ENCODE measurements at regions not wholly inside any gene's neighbourhood (a gene's known extent, or its start where the extent isn't known, plus 50 kb on each side); places are given as distances from the start of the nearest gene placed in this dataset.

DNA sequence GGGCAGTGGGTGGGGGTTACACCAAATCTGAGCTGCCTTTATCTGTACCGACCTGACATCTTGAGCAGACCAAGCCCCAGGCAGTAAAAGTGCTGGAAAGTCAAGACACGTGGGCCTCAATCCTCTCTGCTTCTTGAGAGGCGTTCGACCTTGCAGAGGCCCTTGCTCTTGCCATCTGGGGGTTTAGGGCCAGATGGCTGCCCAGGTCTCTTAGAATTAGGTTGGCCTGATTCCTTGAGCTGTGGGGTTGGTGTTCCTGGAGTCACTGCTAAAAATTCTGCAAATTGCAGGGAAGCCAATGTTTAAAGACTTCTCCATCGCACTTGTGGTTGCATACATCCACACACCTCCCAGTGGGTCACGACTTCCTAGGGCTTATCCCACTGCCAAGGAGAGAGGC lies 238.2 kb upstream of the ASIC2 start:
- no peaks in the 10 kb centered on the region for H3K4me1 Mint-ChIP-seq (ENCODE audit: low read depth)
- H3K36me3 Mint-ChIP-seq (ENCODE audit: insufficient read depth in 2 of 2): peaks cover 0 to 4% of the 10 kb centered on the region in 2 donors
- no peak for DNase-seq
- no peaks in the 10 kb centered on the region for H3K27me3 Mint-ChIP-seq (ENCODE audit: low read depth)
- H3K27ac Mint-ChIP-seq: no peak overlapping the region
- H3K4me3 Mint-ChIP-seq: no peak overlapping the region
- peaks cover 0 to 4% of the 10 kb centered on the region in 2 donors for H3K9me3 Mint-ChIP-seq
- ATAC-seq (replicated peaks in 1 of 2): no peak

GRCh38 chr17:33534087-33534486 lies 241.0 kb upstream of the ASIC2 start:
- no peak overlapping the region for H3K27ac Mint-ChIP-seq
- peaks cover 7% of the 10 kb centered on the region for H3K27me3 Mint-ChIP-seq (ENCODE audit: low read depth)
- no peaks in the 10 kb centered on the region for H3K36me3 Mint-ChIP-seq (ENCODE audit: insufficient read depth in 2 of 2)
- H3K9me3 Mint-ChIP-seq: no peaks in the 10 kb centered on the region
- DNase-seq (no peak), ATAC-seq (replicated peaks in 1 of 2) (no peak)
- H3K4me1 Mint-ChIP-seq (ENCODE audit: low read depth): no peaks in the 10 kb centered on the region
- H3K4me3 Mint-ChIP-seq: no peak overlapping the region

DNA sequence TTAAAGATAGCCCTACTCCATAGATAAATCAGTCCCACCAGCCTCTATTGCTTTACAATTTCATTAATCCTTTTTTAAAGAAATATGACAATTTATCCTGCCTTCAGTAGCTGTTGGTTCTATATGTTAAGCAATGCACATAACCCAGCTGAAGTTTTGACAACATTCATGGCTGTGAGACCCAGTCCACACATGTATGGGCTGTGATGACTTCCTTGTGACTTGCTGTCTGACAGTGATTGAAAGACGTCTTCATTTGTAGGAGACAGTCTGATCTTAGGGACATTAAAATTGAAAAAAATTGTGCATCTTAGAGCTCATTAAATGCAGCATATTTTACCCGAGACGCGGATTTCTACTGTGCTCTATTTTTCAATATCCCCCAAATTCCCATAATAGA lies 252.0 kb upstream of the ASIC2 start:
- ATAC-seq (replicated peaks in 1 of 2): no peak
- no peak overlapping the region for H3K4me3 Mint-ChIP-seq
- no peaks in the 10 kb centered on the region for H3K36me3 Mint-ChIP-seq (ENCODE audit: insufficient read depth in 2 of 2)
- no peak for DNase-seq
- no peak overlapping the region for H3K27ac Mint-ChIP-seq
- H3K27me3 Mint-ChIP-seq (ENCODE audit: low read depth): no peaks in the 10 kb centered on the region
- no peaks in the 10 kb centered on the region for H3K4me1 Mint-ChIP-seq (ENCODE audit: low read depth)
- peaks cover 1 to 2% of the 10 kb centered on the region in 2 donors for H3K9me3 Mint-ChIP-seq

DNA sequence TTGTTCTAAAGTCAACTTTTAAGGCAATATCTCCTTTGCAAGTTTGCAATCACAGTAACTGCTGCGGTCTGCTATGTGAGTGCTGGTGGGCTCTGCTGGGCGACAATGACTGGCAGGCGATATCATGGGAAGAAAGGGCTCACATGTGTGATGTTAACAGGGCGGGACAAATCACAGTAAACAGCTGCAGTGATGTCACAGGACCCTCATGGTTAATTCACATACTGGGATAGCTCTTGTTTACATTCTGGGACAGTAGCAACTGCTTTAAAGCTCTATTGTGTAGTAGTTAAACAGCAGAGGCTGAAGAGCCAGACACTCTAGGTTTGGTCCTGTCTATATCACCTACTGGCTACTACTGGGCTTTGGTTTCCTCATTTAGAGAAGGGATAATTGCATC lies 257.2 kb upstream of the ASIC2 start:
- Mint-ChIP-seq H3K4me1 (ENCODE audit: low read depth) (no peaks in the 10 kb centered on the region), H3K27ac (no peak overlapping the region), H3K4me3 (no peak overlapping the region), H3K9me3 (peaks cover 0 to 1% of the 10 kb centered on the region in 2 donors), H3K36me3 (ENCODE audit: insufficient read depth in 2 of 2) (no peaks in the 10 kb centered on the region), H3K27me3 (ENCODE audit: low read depth) (no peaks in the 10 kb centered on the region)
- DNase-seq (no peak), ATAC-seq (replicated peaks in 1 of 2) (no peak)

DNA sequence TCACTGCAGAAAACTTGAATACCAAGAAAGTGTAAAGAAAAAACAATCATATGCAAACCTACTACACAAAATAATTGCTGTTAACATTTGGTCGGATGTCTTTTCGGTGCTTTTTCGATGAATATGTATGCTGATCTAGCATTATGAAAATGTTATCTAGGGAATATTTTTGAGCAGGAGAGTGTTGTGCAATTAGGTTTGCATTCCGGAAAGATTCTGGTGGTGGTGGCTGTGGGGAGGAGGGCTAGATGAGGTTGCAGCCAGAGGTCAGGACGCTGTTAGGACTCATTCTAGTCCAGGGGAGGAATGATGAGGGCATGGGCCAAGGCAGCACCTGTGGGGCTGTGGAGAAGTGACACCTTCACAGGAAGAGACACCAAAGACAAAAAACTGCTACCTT lies 258.0 kb upstream of the ASIC2 start:
- H3K9me3 Mint-ChIP-seq: peaks cover 0 to 1% of the 10 kb centered on the region in 2 donors

GRCh38 chr17:33551911-33552310 lies 258.8 kb upstream of the ASIC2 start:
- Mint-ChIP-seq H3K4me3 (no peak overlapping the region), H3K4me1 (ENCODE audit: low read depth) (no peaks in the 10 kb centered on the region), H3K9me3 (peaks cover 0 to 1% of the 10 kb centered on the region in 2 donors), H3K27me3 (ENCODE audit: low read depth) (no peaks in the 10 kb centered on the region), H3K27ac (no peak overlapping the region), H3K36me3 (ENCODE audit: insufficient read depth in 2 of 2) (no peaks in the 10 kb centered on the region)
- ATAC-seq (replicated peaks in 1 of 2): no peak
- DNase-seq: no peak

More for the DNA sequence above, 258.0 kb upstream of the ASIC2 start:
- no peak overlapping the region for H3K4me3 Mint-ChIP-seq
- no peaks in the 10 kb centered on the region for H3K36me3 Mint-ChIP-seq (ENCODE audit: insufficient read depth in 2 of 2)
- no peaks in the 10 kb centered on the region for H3K4me1 Mint-ChIP-seq (ENCODE audit: low read depth)
- no peak for DNase-seq
- no peak overlapping the region for H3K27ac Mint-ChIP-seq
- no peak for ATAC-seq (replicated peaks in 1 of 2)
- H3K27me3 Mint-ChIP-seq (ENCODE audit: low read depth): no peaks in the 10 kb centered on the region

GRCh38 chr17:33560165-33560564 lies 267.1 kb upstream of the ASIC2 start:
- H3K27ac Mint-ChIP-seq: no peak overlapping the region
- H3K36me3 Mint-ChIP-seq (ENCODE audit: insufficient read depth in 2 of 2): no peaks in the 10 kb centered on the region
- peaks cover 2 to 4% of the 10 kb centered on the region in 2 donors for H3K9me3 Mint-ChIP-seq
- no peak overlapping the region for H3K4me3 Mint-ChIP-seq
- no peak for ATAC-seq (replicated peaks in 1 of 2)
- H3K27me3 Mint-ChIP-seq (ENCODE audit: low read depth): no peaks in the 10 kb centered on the region
- no peaks in the 10 kb centered on the region for H3K4me1 Mint-ChIP-seq (ENCODE audit: low read depth)
- no peak for DNase-seq

DNA sequence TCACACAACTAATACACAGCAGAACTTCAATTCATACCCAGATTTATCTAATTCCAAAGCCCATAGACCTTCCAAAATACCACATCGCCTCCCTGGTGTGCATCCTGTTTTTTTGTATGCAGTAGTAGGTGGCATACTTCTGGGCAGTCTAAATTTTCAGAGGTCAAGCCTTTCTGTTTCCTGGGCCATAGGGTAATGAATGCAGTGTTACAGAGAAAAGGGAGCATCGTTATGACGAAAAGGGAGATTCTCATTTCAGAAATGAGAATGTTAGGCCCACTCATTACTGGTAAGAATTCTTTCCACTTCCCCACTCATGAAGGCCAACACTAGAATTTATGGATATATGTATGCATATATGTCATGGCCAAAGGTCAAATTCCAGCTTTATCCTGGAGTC lies 267.8 kb upstream of the ASIC2 start:
- no peak overlapping the region for H3K4me3 Mint-ChIP-seq
- no peak overlapping the region for H3K27ac Mint-ChIP-seq
- H3K4me1 Mint-ChIP-seq (ENCODE audit: low read depth): no peaks in the 10 kb centered on the region
- H3K36me3 Mint-ChIP-seq (ENCODE audit: insufficient read depth in 2 of 2): no peaks in the 10 kb centered on the region
- peaks cover 2 to 4% of the 10 kb centered on the region in 2 donors for H3K9me3 Mint-ChIP-seq
- ATAC-seq (replicated peaks in 1 of 2): no peak
- H3K27me3 Mint-ChIP-seq (ENCODE audit: low read depth): no peaks in the 10 kb centered on the region
- DNase-seq: no peak

GRCh38 chr17:33561569-33562334 lies 268.7 kb upstream of the ASIC2 start:
- DNase-seq (no peak), ATAC-seq (replicated peaks in 1 of 2) (no peak)
- Mint-ChIP-seq H3K27ac (no peak overlapping the region), H3K4me1 (ENCODE audit: low read depth) (no peaks in the 10 kb centered on the region), H3K4me3 (no peak overlapping the region), H3K36me3 (ENCODE audit: insufficient read depth in 2 of 2) (no peaks in the 10 kb centered on the region), H3K9me3 (peaks cover 4% of the 10 kb centered on the region in 2 donors), H3K27me3 (ENCODE audit: low read depth) (no peaks in the 10 kb centered on the region)

GRCh38 chr17:33562792-33563191 lies 269.7 kb upstream of the ASIC2 start:
- H3K27ac Mint-ChIP-seq: no peak overlapping the region
- H3K27me3 Mint-ChIP-seq (ENCODE audit: low read depth): no peaks in the 10 kb centered on the region
- ATAC-seq (replicated peaks in 1 of 2): no peak
- H3K4me3 Mint-ChIP-seq: no peak overlapping the region
- H3K9me3 Mint-ChIP-seq: peaks cover 2 to 4% of the 10 kb centered on the region in 2 donors
- H3K36me3 Mint-ChIP-seq (ENCODE audit: insufficient read depth in 2 of 2): no peaks in the 10 kb centered on the region
- DNase-seq: no peak
- H3K4me1 Mint-ChIP-seq (ENCODE audit: low read depth): no peaks in the 10 kb centered on the region

DNA sequence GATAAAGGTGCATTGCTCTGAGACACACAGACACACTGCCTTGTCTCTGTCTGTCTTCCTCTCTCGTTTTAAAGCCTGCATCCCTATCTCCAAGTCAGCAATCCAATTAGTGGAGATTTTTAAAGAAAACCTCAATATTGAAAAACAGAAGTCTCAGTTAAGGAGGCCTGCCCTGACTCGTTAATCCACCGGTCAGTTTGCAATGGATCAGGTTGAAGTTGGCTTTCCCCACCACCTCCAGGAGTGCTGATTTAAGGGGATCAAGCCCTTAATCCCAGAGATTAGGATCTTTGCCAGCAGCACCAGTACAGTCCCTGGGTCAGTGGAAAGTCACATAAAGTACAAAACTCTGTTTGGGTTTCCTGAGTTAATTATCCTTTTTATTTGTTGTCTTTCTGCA lies 271.1 kb upstream of the ASIC2 start:
- DNase-seq: no peak
- no peak overlapping the region for H3K4me3 Mint-ChIP-seq
- H3K4me1 Mint-ChIP-seq (ENCODE audit: low read depth): no peaks in the 10 kb centered on the region
- H3K27me3 Mint-ChIP-seq (ENCODE audit: low read depth): no peaks in the 10 kb centered on the region
- ATAC-seq (replicated peaks in 1 of 2): no peak
- peaks cover under 1 to 2% of the 10 kb centered on the region in 2 donors for H3K9me3 Mint-ChIP-seq
- H3K36me3 Mint-ChIP-seq (ENCODE audit: insufficient read depth in 2 of 2): no peaks in the 10 kb centered on the region
- H3K27ac Mint-ChIP-seq: no peak overlapping the region

DNA sequence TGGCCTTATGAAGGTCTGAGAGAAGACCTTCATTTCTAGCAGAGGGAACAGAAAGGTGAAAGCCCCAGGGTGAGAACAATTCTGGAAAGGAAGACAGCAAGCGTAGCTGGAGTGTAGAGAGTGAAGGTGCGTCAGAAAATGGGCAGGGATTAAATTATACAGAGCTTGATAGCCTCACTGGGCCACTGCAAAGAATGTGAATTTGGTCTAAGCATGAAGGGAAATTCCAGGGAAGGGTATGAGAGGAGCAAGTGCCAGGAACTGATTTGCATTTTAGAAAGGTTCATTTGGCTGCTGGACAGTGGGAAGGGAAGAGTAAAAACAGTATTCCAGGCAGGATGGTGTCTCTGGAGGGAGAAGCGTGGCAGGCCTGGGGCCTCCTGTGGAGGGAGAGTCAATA lies 274.1 kb upstream of the ASIC2 start:
- Mint-ChIP-seq H3K4me3 (no peak overlapping the region), H3K9me3 (peaks cover 0 to 5% of the 10 kb centered on the region in 2 donors), H3K36me3 (ENCODE audit: insufficient read depth in 2 of 2) (no peaks in the 10 kb centered on the region), H3K27me3 (ENCODE audit: low read depth) (no peaks in the 10 kb centered on the region), H3K27ac (no peak overlapping the region), H3K4me1 (ENCODE audit: low read depth) (no peaks in the 10 kb centered on the region)
- ATAC-seq (replicated peaks in 1 of 2) (no peak), DNase-seq (no peak)

GRCh38 chr17:33572615-33573014 lies 279.5 kb upstream of the ASIC2 start:
- no peak overlapping the region for H3K4me3 Mint-ChIP-seq
- peaks cover 0 to 3% of the 10 kb centered on the region in 2 donors for H3K9me3 Mint-ChIP-seq
- no peaks in the 10 kb centered on the region for H3K4me1 Mint-ChIP-seq (ENCODE audit: low read depth)
- DNase-seq (no peak), ATAC-seq (replicated peaks in 1 of 2) (no peak)
- H3K36me3 Mint-ChIP-seq (ENCODE audit: insufficient read depth in 2 of 2): no peaks in the 10 kb centered on the region
- no peaks in the 10 kb centered on the region for H3K27me3 Mint-ChIP-seq (ENCODE audit: low read depth)
- no peak overlapping the region for H3K27ac Mint-ChIP-seq

DNA sequence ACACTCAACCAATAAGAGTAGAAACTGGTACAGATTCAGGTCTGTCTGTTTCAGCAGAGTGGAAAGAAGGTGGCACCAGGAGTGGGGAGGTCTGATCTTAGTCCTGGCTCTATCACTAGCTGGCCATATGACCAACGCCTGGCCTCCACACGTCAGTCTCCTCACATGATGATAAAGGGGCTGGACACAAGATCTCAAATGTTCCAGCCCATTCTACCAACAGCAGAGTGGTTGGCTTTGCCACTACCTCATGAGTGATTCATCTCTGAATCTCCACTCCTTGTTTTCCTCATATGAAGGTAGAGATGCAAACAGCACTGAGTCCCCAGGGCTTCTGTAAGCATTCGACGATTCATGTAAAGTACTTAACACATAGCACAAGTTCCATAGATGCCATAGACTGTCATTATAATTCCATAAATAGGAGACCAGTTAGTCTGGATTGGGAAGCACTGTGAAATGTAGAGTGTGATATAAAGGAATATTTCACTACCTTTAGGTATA lies 281.9 kb upstream of the ASIC2 start:
- H3K36me3 Mint-ChIP-seq (ENCODE audit: insufficient read depth in 2 of 2): no peaks in the 10 kb centered on the region

More for the DNA sequence above, 281.9 kb upstream of the ASIC2 start:
- Mint-ChIP-seq H3K4me3 (no peak overlapping the region), H3K27ac (no peak overlapping the region), H3K4me1 (ENCODE audit: low read depth) (no peaks in the 10 kb centered on the region), H3K9me3 (peaks cover 0 to 3% of the 10 kb centered on the region in 2 donors), H3K27me3 (ENCODE audit: low read depth) (no peaks in the 10 kb centered on the region)
- DNase-seq (no peak), ATAC-seq (replicated peaks in 1 of 2) (no peak)

All from activated T-cell treated with anti-CD3 and anti-CD28 coated beads, Interleukin-2, amount 50 U/mL, for 72 hours (primary cell).